ENCODE measurements at regions not wholly inside any gene's neighbourhood (a gene's known extent, or its start where the extent isn't known, plus 50 kb on each side); places are given as distances from the start of the nearest gene placed in this dataset.

GRCh38 chr6:97820400-97820799 is 537.4 kb upstream of the MMS22L start:
- in situ Hi-C loops (cut with HindIII; ENCODE audit: low pct_unique_long_range_greater_than_20kb, low sequenced_read_pairs) = no loop called here
- no peak for DNase-seq (ENCODE audit: low read depth, low spot score)

- in situ Hi-C loops (cut with HindIII; ENCODE audit: low pct_unique_long_range_greater_than_20kb, low sequenced_read_pairs) = no loop called here
- no peak for DNase-seq (ENCODE audit: low read depth, low spot score)
Measured at GRCh38 chr6:97822632-97823031, 539.6 kb upstream of the MMS22L start.

DNA sequence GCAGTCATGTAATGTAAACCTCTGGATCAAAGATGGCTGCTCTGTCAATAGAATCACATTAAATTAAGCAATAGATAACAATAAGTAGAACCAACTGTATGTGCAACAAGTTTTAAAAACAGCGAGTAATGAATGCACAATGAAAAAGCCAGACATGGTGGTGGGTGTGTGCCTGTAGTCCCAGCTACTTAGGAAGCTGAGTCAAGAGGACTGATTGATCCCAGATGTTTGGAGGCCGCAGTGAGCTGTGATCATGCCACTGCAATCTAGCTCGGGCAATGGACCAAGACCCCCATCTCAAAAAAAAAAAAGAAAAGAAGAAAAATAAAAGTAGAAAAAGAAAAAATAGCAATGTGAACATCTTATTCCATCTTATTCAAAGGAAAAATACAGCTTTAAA is 558.7 kb upstream of the MMS22L start:
- no peak for DNase-seq (ENCODE audit: low read depth, low spot score)

DNA sequence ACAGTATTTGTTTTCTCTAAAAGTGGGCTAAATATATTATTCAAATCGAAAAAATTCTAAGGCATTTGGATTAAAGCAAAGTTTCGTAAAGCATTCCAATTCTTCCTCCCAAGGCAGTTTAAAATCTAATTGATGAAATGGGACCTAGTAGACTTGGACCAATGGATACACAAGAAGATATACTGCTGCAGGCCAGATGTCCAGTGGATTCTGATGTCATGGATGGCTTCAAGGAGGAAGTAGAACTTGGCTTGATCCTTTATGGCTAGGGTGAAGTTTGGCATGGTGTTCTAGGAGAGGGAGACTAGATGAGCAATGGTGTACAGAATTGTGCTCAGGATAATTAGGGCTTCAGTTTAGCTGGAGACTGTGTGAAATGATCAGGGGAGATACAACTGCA is 559.5 kb upstream of the MMS22L start:
- in situ Hi-C loops (cut with HindIII; ENCODE audit: low pct_unique_long_range_greater_than_20kb, low sequenced_read_pairs) = no loop called here

More for the DNA sequence above, 558.7 kb upstream of the MMS22L start:
- in situ Hi-C loops (cut with HindIII; ENCODE audit: low pct_unique_long_range_greater_than_20kb, low sequenced_read_pairs) = no loop called here

DNA sequence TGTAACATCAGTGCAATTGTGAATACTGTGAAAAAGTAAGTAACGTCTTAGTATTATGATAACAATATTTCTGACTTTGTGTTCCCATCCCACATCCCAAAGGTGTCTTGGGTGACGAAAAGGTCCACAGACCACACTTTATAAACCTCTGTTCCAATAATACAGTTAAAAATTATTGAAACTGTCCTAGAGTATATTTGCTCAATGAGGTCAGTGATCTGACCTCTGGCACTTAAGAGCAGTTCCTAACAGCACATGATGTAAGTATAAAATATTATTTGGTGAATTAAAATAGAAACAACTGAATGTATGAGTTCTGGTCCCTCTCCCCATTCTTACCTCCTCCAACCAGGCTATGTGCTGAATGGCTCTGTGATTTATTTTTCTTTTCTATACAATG is 566.4 kb upstream of the MMS22L start:
- no peak for DNase-seq (ENCODE audit: low read depth, low spot score)
- in situ Hi-C loops (cut with HindIII; ENCODE audit: low pct_unique_long_range_greater_than_20kb, low sequenced_read_pairs) = no loop called here

More for the DNA sequence above, 559.5 kb upstream of the MMS22L start:
- DNase-seq (ENCODE audit: low read depth, low spot score) = no peak

GRCh38 chr6:97850458-97851212 is 567.6 kb upstream of the MMS22L start:
- in situ Hi-C loops (cut with HindIII; ENCODE audit: low pct_unique_long_range_greater_than_20kb, low sequenced_read_pairs) = no loop called here
- DNase-seq (ENCODE audit: low read depth, low spot score) = no peak

GRCh38 chr6:97863697-97864096 is 580.7 kb upstream of the MMS22L start:
- in situ Hi-C loops (cut with HindIII; ENCODE audit: low pct_unique_long_range_greater_than_20kb, low sequenced_read_pairs) = no loop called here

DNA sequence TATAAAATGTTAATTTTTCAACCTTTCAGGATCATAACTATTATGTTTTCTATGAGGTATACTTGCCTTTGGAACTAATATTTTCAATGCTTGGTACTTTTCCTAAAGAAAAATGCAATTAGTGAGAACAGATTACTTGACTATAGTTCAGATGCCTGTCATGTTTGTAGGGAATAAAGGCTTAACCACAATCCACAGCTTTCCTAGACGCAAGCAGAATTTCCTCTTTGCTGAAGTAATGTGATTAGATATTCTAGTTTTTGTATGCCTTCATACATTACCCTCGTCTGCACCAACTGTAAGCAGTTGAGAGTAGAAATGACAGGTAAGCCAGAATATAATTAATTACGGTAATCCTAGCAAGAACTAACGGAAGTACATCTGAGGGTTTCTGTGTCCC is 581.4 kb upstream of the MMS22L start:
- DNase-seq (ENCODE audit: low read depth, low spot score) = no peak
- in situ Hi-C loops (cut with HindIII; ENCODE audit: low pct_unique_long_range_greater_than_20kb, low sequenced_read_pairs) = no loop called here

More at GRCh38 chr6:97863697-97864096, 580.7 kb upstream of the MMS22L start:
- no peak for DNase-seq (ENCODE audit: low read depth, low spot score)

GRCh38 chr6:97864826-97865225 is 581.8 kb upstream of the MMS22L start:
- in situ Hi-C loops (cut with HindIII; ENCODE audit: low pct_unique_long_range_greater_than_20kb, low sequenced_read_pairs) = no loop called here
- no peak for DNase-seq (ENCODE audit: low read depth, low spot score)

- no peak for DNase-seq (ENCODE audit: low read depth, low spot score)
- in situ Hi-C loops (cut with HindIII; ENCODE audit: low pct_unique_long_range_greater_than_20kb, low sequenced_read_pairs) = no loop called here
Measured at GRCh38 chr6:97865612-97866011, 582.6 kb upstream of the MMS22L start.

- no peak for DNase-seq (ENCODE audit: low read depth, low spot score)
- in situ Hi-C loops (cut with HindIII; ENCODE audit: low pct_unique_long_range_greater_than_20kb, low sequenced_read_pairs) = no loop called here
Measured at GRCh38 chr6:97866616-97867015, 583.6 kb upstream of the MMS22L start.

DNA sequence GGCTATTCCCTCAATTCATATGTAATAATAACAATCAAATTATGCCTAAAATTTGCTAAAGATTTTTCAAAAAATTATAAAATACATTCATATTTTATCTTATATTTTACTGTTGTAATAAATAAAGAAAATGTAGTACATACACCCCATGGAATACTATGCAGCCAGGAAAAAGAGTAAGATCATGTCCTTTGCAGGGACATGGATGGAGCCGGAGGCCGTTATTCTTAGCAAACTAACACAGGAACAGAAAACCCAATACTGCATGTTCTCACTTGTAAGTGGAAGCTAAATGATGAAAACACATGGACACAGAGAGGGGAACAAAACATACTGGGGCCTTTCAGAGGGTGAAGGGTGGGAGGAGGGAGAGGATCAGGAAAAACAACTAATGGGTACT is 584.2 kb upstream of the MMS22L start:
- in situ Hi-C loops (cut with HindIII; ENCODE audit: low pct_unique_long_range_greater_than_20kb, low sequenced_read_pairs) = no loop called here

DNA sequence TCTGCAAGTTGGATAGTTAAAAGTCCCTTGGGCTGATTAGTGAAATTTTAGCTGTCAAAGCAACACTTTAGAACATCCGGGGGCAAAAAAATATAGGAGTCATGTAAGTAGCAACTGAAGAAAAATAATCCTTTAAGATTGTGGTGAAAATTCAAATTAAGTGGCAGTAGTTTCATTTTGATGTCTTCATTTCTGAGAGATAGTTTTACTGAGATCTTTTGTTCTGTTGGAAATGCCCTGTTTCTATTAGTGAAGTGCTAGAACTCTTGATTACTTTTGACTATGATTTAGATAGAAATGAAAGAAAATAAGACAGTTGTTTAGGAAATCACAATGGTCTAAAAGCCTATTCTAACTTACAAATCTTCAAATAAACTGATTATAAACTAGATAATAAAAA is 587.3 kb upstream of the MMS22L start:
- no peak for DNase-seq (ENCODE audit: low read depth, low spot score)
- in situ Hi-C loops (cut with HindIII; ENCODE audit: low pct_unique_long_range_greater_than_20kb, low sequenced_read_pairs) = no loop called here

More for the DNA sequence above, 584.2 kb upstream of the MMS22L start:
- no peak for DNase-seq (ENCODE audit: low read depth, low spot score)

DNA sequence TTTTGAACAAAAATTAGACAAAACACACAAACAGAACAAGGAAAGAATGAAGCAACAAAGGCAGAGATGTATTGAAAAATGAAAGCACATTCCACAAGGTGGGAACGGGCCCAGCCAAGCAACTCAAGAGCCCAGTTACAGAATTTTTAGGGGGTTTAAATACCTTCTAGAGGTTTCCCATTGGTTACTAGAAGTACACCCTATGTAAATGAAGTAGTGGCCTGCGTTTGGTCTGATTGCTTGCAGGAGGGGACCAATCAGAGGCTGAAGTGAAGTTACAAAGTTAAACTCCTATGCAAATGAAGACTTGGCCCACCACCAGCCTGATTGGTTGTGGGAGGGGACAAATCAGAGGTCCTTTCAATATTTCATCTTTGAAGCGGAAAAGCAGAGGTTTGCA is 593.7 kb upstream of the MMS22L start:
- in situ Hi-C loops (cut with HindIII; ENCODE audit: low pct_unique_long_range_greater_than_20kb, low sequenced_read_pairs) = no loop called here

DNA sequence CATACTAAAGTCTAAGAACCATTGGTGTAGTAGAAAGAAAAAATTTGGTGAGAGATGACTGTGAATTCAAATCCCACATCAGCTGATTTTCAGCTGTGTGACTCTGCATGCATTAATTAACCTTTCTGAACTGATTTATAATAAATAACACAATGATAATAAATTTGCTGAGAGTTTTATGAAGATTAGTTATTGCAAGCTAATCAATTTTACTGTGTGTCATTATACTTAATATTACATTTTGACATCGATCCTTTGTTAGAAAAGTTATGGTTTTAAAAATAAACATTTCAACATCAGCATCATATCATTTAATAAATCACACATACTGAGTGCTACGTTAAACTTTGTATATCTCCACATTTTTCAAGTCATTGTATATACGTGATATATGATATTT is 599.7 kb upstream of the MMS22L start:
- in situ Hi-C loops (cut with HindIII; ENCODE audit: low pct_unique_long_range_greater_than_20kb, low sequenced_read_pairs) = no loop called here
- DNase-seq (ENCODE audit: low read depth, low spot score) = no peak

More for the DNA sequence above, 593.7 kb upstream of the MMS22L start:
- no peak for DNase-seq (ENCODE audit: low read depth, low spot score)

GRCh38 chr6:97885325-97885724 is 602.3 kb upstream of the MMS22L start:
- in situ Hi-C loops (cut with HindIII; ENCODE audit: low pct_unique_long_range_greater_than_20kb, low sequenced_read_pairs) = no loop called here
- no peak for DNase-seq (ENCODE audit: low read depth, low spot score)

DNA sequence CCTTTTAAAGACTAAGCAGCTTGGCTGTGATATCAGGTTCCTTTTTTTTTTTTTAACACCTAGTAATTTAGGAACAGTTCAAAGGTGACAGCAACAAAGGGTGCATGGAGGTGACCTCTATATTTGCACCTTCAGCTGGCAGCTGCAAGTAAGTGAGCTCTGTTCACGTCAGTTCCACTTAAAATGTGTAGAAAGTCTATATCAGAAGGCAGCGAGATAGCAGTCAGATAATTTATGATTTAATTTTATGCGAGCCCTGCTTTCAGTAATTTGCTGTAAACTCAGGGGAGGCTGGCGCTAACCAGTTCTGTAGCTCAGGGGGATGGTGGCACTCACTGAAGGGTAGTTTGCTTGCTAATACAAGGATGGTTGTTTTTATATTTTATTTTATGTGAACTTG is 602.8 kb upstream of the MMS22L start:
- in situ Hi-C loops (cut with HindIII; ENCODE audit: low pct_unique_long_range_greater_than_20kb, low sequenced_read_pairs) = no loop called here
- no peak for DNase-seq (ENCODE audit: low read depth, low spot score)

DNA sequence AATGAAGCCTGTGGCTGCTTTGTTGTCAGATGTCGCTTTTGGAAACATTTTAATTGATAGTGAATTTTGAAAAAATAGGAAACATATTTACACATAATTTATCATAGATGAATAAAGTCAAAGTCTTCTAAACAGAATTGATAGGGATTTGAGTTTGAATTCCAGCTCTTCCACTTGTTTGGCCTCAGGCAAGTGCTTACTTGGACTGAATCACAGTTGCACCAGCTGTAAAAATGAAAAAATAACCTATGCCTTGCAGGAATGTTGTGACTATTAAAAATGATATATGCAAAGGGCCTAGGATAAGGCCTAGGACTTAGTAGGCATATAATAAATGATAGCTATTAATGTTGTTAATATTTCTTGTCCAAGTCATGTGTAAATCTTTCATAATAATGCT is 618.5 kb upstream of the MMS22L start:
- no peak for DNase-seq (ENCODE audit: low read depth, low spot score)
- in situ Hi-C loops (cut with HindIII; ENCODE audit: low pct_unique_long_range_greater_than_20kb, low sequenced_read_pairs) = no loop called here

DNA sequence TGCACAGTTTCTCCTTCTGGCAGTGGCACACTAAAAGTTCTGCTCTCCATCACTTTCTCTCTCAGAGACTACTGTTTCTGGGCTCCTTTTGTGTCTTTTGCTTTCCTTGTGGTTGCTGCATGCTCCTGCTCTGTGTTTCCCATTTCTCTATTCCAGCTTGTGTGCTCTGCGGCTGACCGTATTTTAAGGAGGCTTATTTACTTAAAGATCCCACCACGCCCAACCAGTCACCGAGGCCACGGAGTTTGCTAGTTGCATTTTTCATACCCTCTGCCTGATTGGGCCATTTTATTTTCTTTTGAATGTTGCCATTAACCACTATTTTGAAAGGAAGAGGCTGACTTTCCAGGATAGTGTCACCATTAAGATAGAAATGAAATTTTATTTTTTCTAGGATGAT is 626.4 kb upstream of the MMS22L start:
- in situ Hi-C loops (cut with HindIII; ENCODE audit: low pct_unique_long_range_greater_than_20kb, low sequenced_read_pairs) = no loop called here
- DNase-seq (ENCODE audit: low read depth, low spot score) = no peak

DNA sequence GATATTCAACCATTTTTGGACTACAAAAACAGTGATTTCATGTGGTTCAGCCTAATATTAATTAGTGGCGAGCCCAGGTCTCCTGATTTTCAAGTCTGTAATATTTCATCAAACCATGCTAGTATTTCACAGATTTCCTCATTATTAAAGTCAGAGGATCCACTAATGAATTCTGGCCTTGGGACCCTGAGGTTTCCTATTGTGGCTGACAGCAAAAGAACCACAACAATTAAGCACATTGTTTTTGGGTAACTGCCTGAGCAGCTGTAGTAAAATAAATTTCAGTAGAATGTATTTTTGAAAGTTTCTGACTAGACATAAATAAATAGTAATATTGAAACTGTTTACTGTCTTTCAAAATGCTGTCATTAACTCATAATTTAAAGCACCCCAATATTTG is 630.7 kb upstream of the MMS22L start:
- DNase-seq (ENCODE audit: low read depth, low spot score) = peak; percentile 12
- in situ Hi-C loops (cut with HindIII; ENCODE audit: low pct_unique_long_range_greater_than_20kb, low sequenced_read_pairs) = no loop called here

Data from SK-MEL-5 (cell line).